SU-DHL-6 (cell line): ENCODE measurements at regions not wholly inside any gene's neighbourhood (a gene's known extent, or its start where the extent isn't known, plus 50 kb on each side); places are given as distances from the start of the nearest gene placed in this dataset.

Source experiments
- H2AFZ ChIP-seq: fragments of 200-600 bp; sonication (generic); 2 replicates; pipeline ENCODE4 v1.6.1; 2014; ENCODE audit warnings: low read depth, mild to moderate bottlenecking, moderate library complexity, mixed read lengths, antibody characterized with exemption, low read length; ENCODE audit not compliant: severe bottlenecking
- H3F3A ChIP-seq: fragments of 200-600 bp; shearing (Covaris generic); 2 replicates; pipeline ENCODE4 v1.6.0; 2016; ENCODE audit warnings: antibody characterized with exemption, mild to moderate bottlenecking; ENCODE audit not compliant: insufficient read depth
- H3K27ac ChIP-seq: fragments of 200-600 bp; sonication (generic); 2 replicates; pipeline ENCODE4 v1.5.1; 2016; ENCODE audit warnings: low read depth, mild to moderate bottlenecking, low read length, moderate library complexity, mixed read lengths
- H3K27me3 ChIP-seq: fragments of 200-600 bp; sonication (generic), shearing (Covaris generic); 2 replicates; pipeline ENCODE4 v1.6.0; 2014; ENCODE audit warnings: mild to moderate bottlenecking, low read length
- H3K36me3 ChIP-seq: fragments of 200-600 bp; sonication (generic); 2 replicates; pipeline ENCODE4 v1.6.1; 2014; ENCODE audit warnings: mild to moderate bottlenecking, low read length, mixed read lengths
- H3K4me2 ChIP-seq: fragments of 300-600, 200-600 bp; shearing (Covaris generic), sonication (generic); 2 replicates; pipeline ENCODE4 v1.6.0; 2014; ENCODE audit warnings: low read length, low read depth, mild to moderate bottlenecking; ENCODE audit not compliant: poor library complexity, severe bottlenecking
- H3K4me3 ChIP-seq: fragments of 200-600 bp; sonication (generic); 2 replicates; pipeline ENCODE4 v1.5.1; 2014; ENCODE audit warnings: antibody characterized with exemption, low read length, mild to moderate bottlenecking, mixed read lengths; ENCODE audit not compliant: insufficient read depth, poor library complexity, severe bottlenecking
- H3K79me2 ChIP-seq: fragments of 200-600 bp; sonication (generic); 2 replicates; pipeline ENCODE4 v1.6.1; 2014; ENCODE audit warnings: mild to moderate bottlenecking, low read length, moderate library complexity; ENCODE audit not compliant: insufficient read depth
- H3K9ac ChIP-seq: fragments of 200-600 bp; sonication (generic); 2 replicates; pipeline ENCODE4 v1.7.0; 2014; ENCODE audit warnings: mild to moderate bottlenecking, low read length
- H3K9me2 ChIP-seq: fragments of 200-600 bp; sonication (generic); replicated peaks from 2 replicates; pipeline ENCODE4 v1.6.1; 2014; ENCODE audit warnings: low read length; ENCODE audit not compliant: insufficient read depth
- H3K9me3 ChIP-seq: fragments of 200-600 bp; sonication (generic); 2 replicates; pipeline ENCODE4 v1.6.1; 2014; ENCODE audit warnings: low read length, mixed read lengths; ENCODE audit not compliant: insufficient read depth
- H4K20me1 ChIP-seq: fragments of 200-600 bp; sonication (generic); 2 replicates; pipeline ENCODE4 v1.6.1; 2014; ENCODE audit warnings: low read depth, mild to moderate bottlenecking, antibody characterized with exemption, low read length, moderate library complexity, mixed read lengths
- EZH2phosphoT487 ChIP-seq: fragments of 200-600 bp; sonication (generic), shearing (Covaris generic); conservative IDR thresholded peaks from 2 replicates; pipeline ENCODE4 v1.6.1; 2018; ENCODE audit warnings: mild to moderate bottlenecking, antibody characterized with exemption, low read length, moderate library complexity, mixed read lengths
- TF ChIP-seq, protein P1 (sequence below): fragments of 200-600 bp; sonication (generic); IDR thresholded peaks from one replicate; pipeline ENCODE4 v1.5.1; 2017; ENCODE audit warnings: antibody characterized with exemption, mild to moderate bottlenecking, low read length, moderate library complexity; ENCODE audit not compliant: insufficient read depth, poor library complexity, severe bottlenecking

GRCh38 chr16:85258629-85259028 is 146.4 kb upstream of the CIBAR2 start:
- Histone ChIP-seq H3K4me2 (no peak overlapping the region), H3K4me3 (no peak overlapping the region), H4K20me1 (no peaks in the 10 kb centered on the region), H3F3A (no peaks in the 10 kb centered on the region), H3K9me2 (no peaks in the 10 kb centered on the region), H3K27ac (no peak overlapping the region), H3K36me3 (no peaks in the 10 kb centered on the region), H3K9me3 (no peaks in the 10 kb centered on the region), H3K9ac (no peak overlapping the region), H2AFZ (no peak overlapping the region), H3K79me2 (no peaks in the 10 kb centered on the region), H3K27me3 (no peaks in the 10 kb centered on the region)
- TF ChIP-seq, protein P1, sequence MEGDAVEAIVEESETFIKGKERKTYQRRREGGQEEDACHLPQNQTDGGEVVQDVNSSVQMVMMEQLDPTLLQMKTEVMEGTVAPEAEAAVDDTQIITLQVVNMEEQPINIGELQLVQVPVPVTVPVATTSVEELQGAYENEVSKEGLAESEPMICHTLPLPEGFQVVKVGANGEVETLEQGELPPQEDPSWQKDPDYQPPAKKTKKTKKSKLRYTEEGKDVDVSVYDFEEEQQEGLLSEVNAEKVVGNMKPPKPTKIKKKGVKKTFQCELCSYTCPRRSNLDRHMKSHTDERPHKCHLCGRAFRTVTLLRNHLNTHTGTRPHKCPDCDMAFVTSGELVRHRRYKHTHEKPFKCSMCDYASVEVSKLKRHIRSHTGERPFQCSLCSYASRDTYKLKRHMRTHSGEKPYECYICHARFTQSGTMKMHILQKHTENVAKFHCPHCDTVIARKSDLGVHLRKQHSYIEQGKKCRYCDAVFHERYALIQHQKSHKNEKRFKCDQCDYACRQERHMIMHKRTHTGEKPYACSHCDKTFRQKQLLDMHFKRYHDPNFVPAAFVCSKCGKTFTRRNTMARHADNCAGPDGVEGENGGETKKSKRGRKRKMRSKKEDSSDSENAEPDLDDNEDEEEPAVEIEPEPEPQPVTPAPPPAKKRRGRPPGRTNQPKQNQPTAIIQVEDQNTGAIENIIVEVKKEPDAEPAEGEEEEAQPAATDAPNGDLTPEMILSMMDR = no peak
- TF ChIP-seq EZH2phosphoT487 = no peak

- H4K20me1 ChIP-seq = no peaks in the 10 kb centered on the region
- no peak overlapping the region for H3K4me2 ChIP-seq
- H3K79me2 ChIP-seq = no peaks in the 10 kb centered on the region
- no peak overlapping the region for H3K9ac ChIP-seq
- no peaks in the 10 kb centered on the region for H3K9me3 ChIP-seq
- no peak overlapping the region for H2AFZ ChIP-seq
- H3K27me3 ChIP-seq = no peaks in the 10 kb centered on the region
- H3K27ac ChIP-seq = no peak overlapping the region
- no peaks in the 10 kb centered on the region for H3F3A ChIP-seq
- H3K36me3 ChIP-seq = no peaks in the 10 kb centered on the region
- TF ChIP-seq EZH2phosphoT487 = no peak
- TF ChIP-seq, protein P1 = no peak
- no peaks in the 10 kb centered on the region for H3K9me2 ChIP-seq
- H3K4me3 ChIP-seq = no peak overlapping the region
These were observed 147.0 kb upstream of the CIBAR2 start for GRCh38 chr16:85259115-85259831.

- Histone ChIP-seq H3K79me2 (no peaks in the 10 kb centered on the region), H3K4me3 (no peak overlapping the region), H3F3A (no peaks in the 10 kb centered on the region), H3K9me2 (no peaks in the 10 kb centered on the region), H3K36me3 (no peaks in the 10 kb centered on the region), H4K20me1 (no peaks in the 10 kb centered on the region), H3K27ac (no peak overlapping the region), H3K9me3 (no peaks in the 10 kb centered on the region), H2AFZ (no peak overlapping the region), H3K9ac (no peak overlapping the region), H3K4me2 (no peak overlapping the region), H3K27me3 (no peaks in the 10 kb centered on the region)
- TF ChIP-seq EZH2phosphoT487 = no peak
- TF ChIP-seq, protein P1 = no peak
These were observed 147.5 kb upstream of the CIBAR2 start for GRCh38 chr16:85259832-85260167.
